ENCODE measurements at regions not wholly inside any gene's neighbourhood (a gene's known extent, or its start where the extent isn't known, plus 50 kb on each side); places are given as distances from the start of the nearest gene placed in this dataset.

DNA sequence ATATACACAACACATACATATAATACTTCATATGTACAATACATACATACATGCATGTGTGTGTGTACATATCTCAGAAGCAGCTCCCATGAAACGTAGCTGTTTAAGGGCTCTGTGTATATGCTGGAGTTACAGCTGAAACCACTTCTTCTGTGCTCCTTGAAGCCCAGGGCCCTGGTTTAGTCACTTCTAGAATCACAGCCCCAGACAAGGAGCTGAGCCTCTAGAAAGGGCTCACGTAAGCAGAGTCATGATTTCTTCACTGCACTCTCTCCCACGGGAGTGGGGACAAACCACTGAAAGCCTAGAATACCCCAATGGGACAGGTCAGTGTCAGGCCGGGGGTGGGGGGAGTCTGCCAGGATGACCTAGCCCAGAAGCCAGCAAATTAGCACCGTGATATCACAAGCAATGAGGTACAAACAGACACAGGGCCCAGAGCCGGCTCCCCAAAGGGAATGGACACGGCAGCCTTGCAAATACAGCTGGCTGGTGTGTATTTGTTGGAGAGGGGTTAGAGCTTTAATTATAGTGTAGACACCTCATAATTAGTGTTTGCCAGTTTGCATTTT, 90.3 kb downstream of the C1QL2 start:
- Histone ChIP-seq H3K36me3 (ENCODE audit: control insufficient read depth in 2 of 2, insufficient read depth in 1 of 2, low read length in 2 of 2) (no peaks in the 10 kb centered on the region), H3K4me3 (ENCODE audit: low read depth, low read length) (no peak overlapping the region), H3K4me1 (ENCODE audit: control insufficient read depth, insufficient read depth, low read length) (no peaks in the 10 kb centered on the region), H3K9me3 (ENCODE audit: control insufficient read depth, insufficient read depth, low read depth, low read length) (no peaks in the 10 kb centered on the region), H3K27ac (ENCODE audit: extremely low read depth, low read depth, low read length) (no peak overlapping the region)
- CTCF ChIA-PET: interaction anchor here (0.7 kb wide), 1 partner anchor 1245 kb away, joined by 3 read pairs; no protein-coding TSS in a partner anchor
- TF ChIP-seq SP7 (tag by site-specific recombination; IDR thresholded peaks at IDR 0.05): 0 out of 2 replicates have a peak, but pooled peaks have one; percentile 40
- TF ChIP-seq, protein P1, sequence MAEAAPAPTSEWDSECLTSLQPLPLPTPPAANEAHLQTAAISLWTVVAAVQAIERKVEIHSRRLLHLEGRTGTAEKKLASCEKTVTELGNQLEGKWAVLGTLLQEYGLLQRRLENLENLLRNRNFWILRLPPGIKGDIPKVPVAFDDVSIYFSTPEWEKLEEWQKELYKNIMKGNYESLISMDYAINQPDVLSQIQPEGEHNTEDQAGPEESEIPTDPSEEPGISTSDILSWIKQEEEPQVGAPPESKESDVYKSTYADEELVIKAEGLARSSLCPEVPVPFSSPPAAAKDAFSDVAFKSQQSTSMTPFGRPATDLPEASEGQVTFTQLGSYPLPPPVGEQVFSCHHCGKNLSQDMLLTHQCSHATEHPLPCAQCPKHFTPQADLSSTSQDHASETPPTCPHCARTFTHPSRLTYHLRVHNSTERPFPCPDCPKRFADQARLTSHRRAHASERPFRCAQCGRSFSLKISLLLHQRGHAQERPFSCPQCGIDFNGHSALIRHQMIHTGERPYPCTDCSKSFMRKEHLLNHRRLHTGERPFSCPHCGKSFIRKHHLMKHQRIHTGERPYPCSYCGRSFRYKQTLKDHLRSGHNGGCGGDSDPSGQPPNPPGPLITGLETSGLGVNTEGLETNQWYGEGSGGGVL (tag by site-specific recombination; IDR thresholded peaks at IDR 0.05): no peak
- POLR2A ChIA-PET: no interaction called here

DNA sequence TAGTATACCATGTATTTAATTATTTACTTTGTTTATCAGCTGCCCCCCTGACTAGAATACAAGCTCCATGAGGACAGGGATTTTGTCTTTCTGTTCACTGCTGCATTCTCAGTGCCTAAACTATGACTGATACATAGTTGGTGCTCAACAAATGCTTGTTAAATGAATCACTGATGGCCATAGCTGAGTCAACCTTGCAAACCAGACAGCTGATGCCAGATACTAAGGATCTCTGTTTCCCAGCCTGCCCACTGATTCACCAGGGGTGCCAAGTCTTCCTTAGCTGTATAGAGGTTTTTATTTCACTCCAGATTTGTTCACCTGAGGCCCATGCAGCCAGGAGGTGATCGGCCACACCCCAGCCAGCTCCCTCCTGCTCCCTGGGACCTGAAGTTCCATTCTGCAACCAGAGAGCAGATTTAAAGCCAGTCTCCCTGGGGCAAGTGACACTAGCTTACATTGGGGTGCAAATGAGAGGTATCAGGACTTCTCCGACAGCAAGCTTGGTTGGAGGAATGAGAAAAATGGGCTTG, 92.2 kb downstream of the C1QL2 start:
- no peaks in the 10 kb centered on the region for H3K4me1 ChIP-seq (ENCODE audit: control insufficient read depth, insufficient read depth, low read length)
- TF ChIP-seq ZNF48 (tag by site-specific recombination; IDR thresholded peaks at IDR 0.05) (no peak), ZNF146 (tag by site-specific recombination; IDR thresholded peaks at IDR 0.05) (no peak), KLF16 (tag by site-specific recombination; IDR thresholded peaks at IDR 0.05) (no peak), ZNF610 (tag by site-specific recombination; IDR thresholded peaks at IDR 0.05; ENCODE audit: borderline replicate concordance) (no peak), ZNF623 (tag by site-specific recombination; IDR thresholded peaks at IDR 0.05) (no peak)
- no peaks in the 10 kb centered on the region for H3K36me3 ChIP-seq (ENCODE audit: control insufficient read depth in 2 of 2, insufficient read depth in 1 of 2, low read length in 2 of 2)
- no peaks in the 10 kb centered on the region for H3K9me3 ChIP-seq (ENCODE audit: control insufficient read depth, insufficient read depth, low read depth, low read length)
- POLR2A ChIA-PET: no interaction called here
- H3K27ac ChIP-seq (ENCODE audit: extremely low read depth, low read depth, low read length): no peak overlapping the region
- CTCF ChIA-PET: no interaction called here
- H3K4me3 ChIP-seq (ENCODE audit: low read depth, low read length): no peak overlapping the region

DNA sequence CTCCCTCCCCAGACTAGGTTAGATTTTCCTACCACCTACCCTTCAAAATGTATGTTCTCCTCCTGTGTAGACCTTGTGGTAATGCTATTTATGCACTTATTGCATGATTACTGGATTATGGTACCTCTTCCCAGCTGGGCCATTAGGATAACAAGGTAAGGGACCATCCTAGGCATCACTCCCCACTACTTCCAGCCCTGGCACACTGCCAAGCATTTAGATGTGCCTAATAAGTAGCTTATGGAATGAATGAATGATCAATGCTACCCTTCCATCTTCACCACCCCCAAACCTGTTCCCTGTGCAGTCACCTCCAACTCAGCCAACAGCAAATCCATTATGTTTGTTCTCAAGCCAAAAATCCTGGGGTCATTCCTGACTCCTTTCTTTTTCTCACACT, 93.4 kb downstream of the C1QL2 start:
- Histone ChIP-seq H3K36me3 (ENCODE audit: control insufficient read depth in 2 of 2, insufficient read depth in 1 of 2, low read length in 2 of 2) (no peaks in the 10 kb centered on the region), H3K9me3 (ENCODE audit: control insufficient read depth, insufficient read depth, low read depth, low read length) (no peaks in the 10 kb centered on the region), H3K27ac (ENCODE audit: extremely low read depth, low read depth, low read length) (no peak overlapping the region), H3K4me3 (ENCODE audit: low read depth, low read length) (no peak overlapping the region), H3K4me1 (ENCODE audit: control insufficient read depth, insufficient read depth, low read length) (no peaks in the 10 kb centered on the region)
- TF ChIP-seq, protein P2, sequence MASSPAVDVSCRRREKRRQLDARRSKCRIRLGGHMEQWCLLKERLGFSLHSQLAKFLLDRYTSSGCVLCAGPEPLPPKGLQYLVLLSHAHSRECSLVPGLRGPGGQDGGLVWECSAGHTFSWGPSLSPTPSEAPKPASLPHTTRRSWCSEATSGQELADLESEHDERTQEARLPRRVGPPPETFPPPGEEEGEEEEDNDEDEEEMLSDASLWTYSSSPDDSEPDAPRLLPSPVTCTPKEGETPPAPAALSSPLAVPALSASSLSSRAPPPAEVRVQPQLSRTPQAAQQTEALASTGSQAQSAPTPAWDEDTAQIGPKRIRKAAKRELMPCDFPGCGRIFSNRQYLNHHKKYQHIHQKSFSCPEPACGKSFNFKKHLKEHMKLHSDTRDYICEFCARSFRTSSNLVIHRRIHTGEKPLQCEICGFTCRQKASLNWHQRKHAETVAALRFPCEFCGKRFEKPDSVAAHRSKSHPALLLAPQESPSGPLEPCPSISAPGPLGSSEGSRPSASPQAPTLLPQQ (tag by site-specific recombination; IDR thresholded peaks at IDR 0.05): no peak
- TF ChIP-seq ZNF48 (tag by site-specific recombination; IDR thresholded peaks at IDR 0.05) (no peak), ZNF629 (tag by site-specific recombination; IDR thresholded peaks at IDR 0.05) (no peak), ZNF600 (tag by site-specific recombination; IDR thresholded peaks at IDR 0.05) (no peak), ZNF274 (IDR thresholded peaks at IDR 0.05; ENCODE audit: low read length) (no peak), ZNF274 (tag by site-specific recombination; IDR thresholded peaks at IDR 0.05; ENCODE audit: borderline replicate concordance) (no peak), ZNF292 (tag by site-specific recombination; IDR thresholded peaks at IDR 0.05; ENCODE audit: borderline replicate concordance, low read depth) (no peak)
- TF ChIP-seq, protein P3, sequence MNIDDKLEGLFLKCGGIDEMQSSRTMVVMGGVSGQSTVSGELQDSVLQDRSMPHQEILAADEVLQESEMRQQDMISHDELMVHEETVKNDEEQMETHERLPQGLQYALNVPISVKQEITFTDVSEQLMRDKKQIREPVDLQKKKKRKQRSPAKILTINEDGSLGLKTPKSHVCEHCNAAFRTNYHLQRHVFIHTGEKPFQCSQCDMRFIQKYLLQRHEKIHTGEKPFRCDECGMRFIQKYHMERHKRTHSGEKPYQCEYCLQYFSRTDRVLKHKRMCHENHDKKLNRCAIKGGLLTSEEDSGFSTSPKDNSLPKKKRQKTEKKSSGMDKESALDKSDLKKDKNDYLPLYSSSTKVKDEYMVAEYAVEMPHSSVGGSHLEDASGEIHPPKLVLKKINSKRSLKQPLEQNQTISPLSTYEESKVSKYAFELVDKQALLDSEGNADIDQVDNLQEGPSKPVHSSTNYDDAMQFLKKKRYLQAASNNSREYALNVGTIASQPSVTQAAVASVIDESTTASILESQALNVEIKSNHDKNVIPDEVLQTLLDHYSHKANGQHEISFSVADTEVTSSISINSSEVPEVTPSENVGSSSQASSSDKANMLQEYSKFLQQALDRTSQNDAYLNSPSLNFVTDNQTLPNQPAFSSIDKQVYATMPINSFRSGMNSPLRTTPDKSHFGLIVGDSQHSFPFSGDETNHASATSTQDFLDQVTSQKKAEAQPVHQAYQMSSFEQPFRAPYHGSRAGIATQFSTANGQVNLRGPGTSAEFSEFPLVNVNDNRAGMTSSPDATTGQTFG (tag by site-specific recombination; IDR thresholded peaks at IDR 0.05; ENCODE audit: borderline replicate concordance): no peak
- TF ChIP-seq, protein P4, sequence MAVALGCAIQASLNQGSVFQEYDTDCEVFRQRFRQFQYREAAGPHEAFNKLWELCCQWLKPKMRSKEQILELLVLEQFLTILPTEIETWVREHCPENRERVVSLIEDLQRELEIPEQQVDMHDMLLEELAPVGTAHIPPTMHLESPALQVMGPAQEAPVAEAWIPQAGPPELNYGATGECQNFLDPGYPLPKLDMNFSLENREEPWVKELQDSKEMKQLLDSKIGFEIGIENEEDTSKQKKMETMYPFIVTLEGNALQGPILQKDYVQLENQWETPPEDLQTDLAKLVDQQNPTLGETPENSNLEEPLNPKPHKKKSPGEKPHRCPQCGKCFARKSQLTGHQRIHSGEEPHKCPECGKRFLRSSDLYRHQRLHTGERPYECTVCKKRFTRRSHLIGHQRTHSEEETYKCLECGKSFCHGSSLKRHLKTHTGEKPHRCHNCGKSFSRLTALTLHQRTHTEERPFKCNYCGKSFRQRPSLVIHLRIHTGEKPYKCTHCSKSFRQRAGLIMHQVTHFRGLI (tag by site-specific recombination; IDR thresholded peaks at IDR 0.05): no peak
- POLR2A ChIA-PET: no interaction called here
- CTCF ChIA-PET: interaction anchor here (0.8 to 1.6 kb wide), 2 partner anchors 54 to 62 kb away, joined by 3 to 7 read pairs; no protein-coding TSS in a partner anchor

Measured in HEK293 (cell line).